ENCODE measurements at regions not wholly inside any gene's neighbourhood (a gene's known extent, or its start where the extent isn't known, plus 50 kb on each side); places are given as distances from the start of the nearest gene placed in this dataset.

DNA sequence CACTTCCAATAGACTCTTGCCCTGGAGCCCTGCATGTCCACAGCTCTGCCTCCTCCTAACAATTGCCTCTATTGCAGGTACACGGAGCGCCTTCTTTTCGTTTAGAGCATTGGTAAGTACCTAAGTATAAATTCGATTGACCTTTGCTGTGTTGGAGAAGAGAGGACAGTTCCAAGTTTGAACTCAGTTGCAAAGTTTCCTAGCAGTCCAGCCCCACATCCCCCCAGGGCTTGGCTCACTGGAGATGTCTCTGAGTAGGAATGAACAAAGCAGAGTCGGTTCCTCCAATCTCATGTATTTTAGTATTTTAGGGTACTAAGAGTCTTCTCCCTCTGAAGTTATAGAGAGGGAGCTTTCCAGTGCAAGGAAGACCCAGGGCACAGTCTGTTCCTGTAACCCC lies 238.9 kb upstream of the AJAP1 start:
- TF ChIP-seq, protein P1, sequence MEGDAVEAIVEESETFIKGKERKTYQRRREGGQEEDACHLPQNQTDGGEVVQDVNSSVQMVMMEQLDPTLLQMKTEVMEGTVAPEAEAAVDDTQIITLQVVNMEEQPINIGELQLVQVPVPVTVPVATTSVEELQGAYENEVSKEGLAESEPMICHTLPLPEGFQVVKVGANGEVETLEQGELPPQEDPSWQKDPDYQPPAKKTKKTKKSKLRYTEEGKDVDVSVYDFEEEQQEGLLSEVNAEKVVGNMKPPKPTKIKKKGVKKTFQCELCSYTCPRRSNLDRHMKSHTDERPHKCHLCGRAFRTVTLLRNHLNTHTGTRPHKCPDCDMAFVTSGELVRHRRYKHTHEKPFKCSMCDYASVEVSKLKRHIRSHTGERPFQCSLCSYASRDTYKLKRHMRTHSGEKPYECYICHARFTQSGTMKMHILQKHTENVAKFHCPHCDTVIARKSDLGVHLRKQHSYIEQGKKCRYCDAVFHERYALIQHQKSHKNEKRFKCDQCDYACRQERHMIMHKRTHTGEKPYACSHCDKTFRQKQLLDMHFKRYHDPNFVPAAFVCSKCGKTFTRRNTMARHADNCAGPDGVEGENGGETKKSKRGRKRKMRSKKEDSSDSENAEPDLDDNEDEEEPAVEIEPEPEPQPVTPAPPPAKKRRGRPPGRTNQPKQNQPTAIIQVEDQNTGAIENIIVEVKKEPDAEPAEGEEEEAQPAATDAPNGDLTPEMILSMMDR (IDR thresholded peaks at IDR 0.05): no peak
- TF ChIP-seq POLR2A (IDR thresholded peaks at IDR 0.05) (no peak), EP300 (IDR thresholded peaks at IDR 0.05) (no peak), POLR2AphosphoS5 (IDR thresholded peaks at IDR 0.05) (no peak)
